NCI-H748 treated with DMSO at 0.1 percent for 48 hours (cell line): ENCODE measurements at regions not wholly inside any gene's neighbourhood (a gene's known extent, or its start where the extent isn't known, plus 50 kb on each side); places are given as distances from the start of the nearest gene placed in this dataset.
"Not testable (repeated sequence)": the region's sequence is repeated elsewhere in the genome, so short reads cannot be mapped to it uniquely, and the experiment has no call there.

Experiments used
- DNase-seq: peaks from one replicate; lab custom pipeline; 2025; lab: John Stamatoyannopoulos, UW

DNA sequence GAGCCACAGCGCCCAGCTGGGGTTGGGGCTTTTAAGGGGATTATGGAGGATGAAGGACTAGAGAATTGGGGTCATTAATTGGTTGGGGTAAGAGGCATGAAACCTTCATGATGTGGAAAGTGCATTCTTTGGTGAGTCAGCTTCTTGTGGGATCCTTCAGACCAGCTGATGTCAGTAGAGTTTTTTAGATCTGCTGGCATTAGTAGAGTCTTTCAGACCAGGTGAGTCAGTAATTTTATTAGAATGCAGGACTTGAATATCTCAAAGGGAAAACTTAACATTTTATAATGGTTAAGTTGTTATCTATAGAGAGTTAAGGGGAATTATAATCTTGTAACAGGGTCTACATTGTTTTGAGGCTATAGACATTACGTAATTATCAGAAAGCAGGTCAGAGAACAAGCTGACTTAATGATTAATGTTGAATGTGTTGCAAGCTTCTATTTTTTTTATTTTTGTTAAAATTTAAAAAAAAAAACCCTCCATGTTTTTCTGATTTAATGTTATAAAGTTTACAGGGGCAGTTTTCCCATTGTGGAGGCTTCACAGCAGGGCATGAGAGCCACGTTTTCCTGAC lies 160.9 kb upstream of the FMN2 start:
- DNase-seq, result no peak

DNA sequence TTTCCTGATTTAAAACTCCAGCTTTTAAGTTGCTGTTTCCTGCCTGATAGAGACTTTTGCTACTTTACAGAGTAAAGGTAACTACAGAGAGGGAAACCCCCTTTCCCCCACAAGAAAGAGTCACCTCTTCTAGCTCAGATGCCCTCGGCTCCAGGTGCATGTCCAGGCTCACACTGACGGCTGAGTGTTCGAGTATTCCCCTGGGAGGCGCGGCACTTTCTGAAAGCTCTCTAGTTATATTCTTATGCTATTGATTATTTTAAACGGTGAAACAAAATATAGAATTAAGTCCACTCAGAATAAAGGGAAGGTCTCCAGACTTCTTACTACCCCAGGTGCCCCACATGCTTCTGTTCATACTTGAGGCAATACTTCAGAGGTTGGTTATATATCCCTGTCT lies 160.3 kb upstream of the FMN2 start:
- DNase-seq, result no peak

DNA sequence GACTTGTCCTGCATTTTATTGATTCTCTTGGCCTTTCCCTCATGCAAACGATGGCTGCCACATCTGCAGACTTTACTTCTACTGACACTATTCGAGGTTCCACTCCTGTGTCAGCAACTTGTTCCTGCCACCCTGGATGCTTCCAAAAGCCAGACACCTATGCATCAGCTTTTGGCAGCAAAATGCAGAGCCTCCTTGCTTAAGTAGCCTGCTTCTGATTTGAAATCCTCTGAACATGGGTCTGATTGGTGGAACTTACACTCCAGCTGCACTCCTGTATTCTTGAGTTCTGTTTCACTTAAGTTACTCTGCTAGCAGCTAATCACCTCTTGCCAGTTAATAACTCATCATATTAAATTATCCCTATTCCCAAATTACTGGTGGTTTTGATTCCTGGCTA lies 152.1 kb upstream of the FMN2 start:
- no peak for DNase-seq

DNA sequence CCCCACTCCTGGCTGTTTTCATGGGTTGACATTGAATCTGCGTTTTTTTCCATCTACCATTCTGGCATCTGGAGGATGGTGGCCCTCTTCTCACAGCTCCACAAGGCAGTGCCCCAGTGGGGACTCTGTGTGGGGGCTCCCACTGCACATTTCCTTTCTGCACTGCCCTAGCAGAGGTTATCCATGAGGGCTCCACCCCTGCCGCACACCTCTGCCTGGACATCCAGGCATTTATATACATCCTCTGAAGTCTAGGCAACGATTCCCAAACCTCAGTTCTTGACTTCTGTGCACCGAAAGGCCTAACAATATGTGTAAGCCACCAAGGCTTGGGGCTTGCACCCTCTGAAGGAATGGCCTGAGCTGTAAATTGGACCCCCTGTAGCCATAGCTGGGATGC lies 147.9 kb upstream of the FMN2 start:
- DNase-seq, result no peak

DNA sequence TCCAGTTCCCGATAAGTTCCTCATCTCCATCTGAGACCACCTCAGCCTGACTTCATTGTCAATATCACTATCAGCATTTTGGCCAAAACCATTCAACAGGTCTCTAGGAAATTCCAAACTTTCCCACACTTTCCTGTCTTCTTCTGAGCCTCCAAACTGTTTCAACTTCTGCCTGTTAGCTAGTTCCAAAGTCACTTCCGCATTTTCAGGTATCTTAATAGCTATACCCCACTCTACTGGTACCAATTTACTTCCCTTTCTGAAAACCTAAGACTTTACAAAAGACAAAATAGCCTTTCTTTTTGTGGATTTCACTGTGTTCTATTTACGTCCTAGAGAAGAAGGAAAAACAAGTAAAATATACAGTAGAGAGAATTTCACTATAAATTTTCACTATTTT lies 147.0 kb upstream of the FMN2 start:
- DNase-seq, result no peak

DNA sequence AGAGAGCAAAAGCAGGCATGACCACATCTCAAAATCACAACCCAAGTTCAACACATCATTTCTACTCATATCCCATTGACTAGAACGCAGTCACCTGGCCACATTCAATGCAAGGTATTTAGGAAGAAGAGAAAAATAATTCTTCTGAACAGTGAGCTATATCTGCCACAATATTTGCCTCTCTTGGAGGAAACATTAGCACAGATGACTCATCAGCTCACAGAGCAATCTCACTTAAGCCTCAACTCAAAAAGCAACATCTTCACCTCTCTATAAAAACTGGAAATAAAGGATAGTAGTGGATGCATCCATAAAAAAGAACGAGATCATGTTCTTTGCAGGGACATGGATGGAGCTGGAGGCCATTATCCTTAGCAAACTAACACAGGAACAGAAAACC lies 143.9 kb upstream of the FMN2 start:
- DNase-seq, result no peak

DNA sequence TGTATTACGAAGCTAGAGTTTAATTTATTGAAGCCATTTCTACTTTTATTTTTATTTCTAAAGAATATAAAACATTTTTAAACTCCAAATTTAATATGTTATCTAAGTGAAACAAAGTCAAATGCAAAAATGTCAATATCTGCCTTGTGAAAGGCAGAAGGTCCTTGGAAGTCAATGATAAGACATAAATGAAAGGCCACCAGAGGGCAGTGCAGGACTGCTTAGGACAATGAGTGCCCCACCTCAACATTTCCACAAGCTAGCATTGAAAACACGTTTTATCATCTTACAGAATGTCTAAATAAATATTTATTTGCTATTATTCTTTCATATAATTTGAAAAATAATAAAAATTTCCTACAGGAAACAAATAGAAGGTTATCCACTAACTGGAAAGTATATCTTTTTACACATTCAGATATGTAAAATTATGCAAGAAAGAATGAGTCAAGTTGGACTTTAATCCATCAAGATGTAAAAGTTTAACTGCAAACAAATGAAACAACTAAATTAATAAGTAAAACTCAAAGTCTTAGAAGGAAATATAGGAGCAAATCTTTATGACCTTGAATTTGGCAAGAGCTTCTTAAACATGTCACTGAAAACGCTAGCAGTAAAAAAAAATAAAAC lies 140.1 kb upstream of the FMN2 start:
- DNase-seq, result peak; percentile 23

DNA sequence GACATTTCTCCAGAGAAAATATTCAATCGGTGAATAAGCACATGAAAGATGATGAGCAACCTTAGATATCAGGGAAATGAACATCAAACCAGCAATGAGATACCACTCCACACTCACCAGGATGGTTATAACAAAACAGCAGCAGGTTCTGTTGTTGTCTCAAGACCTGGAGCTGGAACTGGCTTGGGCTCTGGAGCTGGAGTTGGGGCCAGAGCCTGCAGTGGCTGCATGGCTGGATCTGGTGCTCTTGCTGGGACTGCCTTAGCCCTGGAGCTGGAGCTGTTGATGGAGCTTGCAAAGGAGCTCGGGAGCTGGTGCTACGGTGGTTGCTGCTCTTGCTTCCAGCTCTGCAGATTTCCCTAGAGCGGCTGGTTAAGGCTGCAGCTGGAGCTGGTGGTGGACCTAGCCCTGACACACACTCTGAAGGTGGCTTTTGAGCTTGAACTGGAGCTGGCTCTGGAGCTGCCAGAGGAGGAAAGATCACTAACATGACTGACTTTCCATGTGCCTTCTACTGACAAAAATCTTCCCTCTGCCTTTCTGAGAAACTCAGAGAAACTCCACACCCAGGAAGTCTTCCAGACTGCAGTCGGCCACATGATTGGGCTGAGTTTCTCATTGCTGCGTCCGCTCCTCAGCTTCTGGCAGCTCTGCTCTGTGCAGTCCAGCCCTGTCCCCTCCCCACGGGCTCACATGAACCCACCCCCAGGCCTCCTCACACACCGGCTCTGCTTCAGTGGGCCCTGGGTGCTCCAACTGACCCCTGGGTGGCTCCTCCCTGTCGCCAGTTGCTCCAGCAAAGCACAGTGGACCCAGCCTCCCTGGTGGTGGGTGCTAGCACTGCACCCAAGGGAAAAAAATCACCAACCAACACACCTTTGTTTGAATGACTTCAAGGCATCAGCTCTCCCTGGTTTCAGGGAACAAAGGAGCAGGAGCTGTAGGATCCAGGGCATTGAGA lies 139.1 kb upstream of the FMN2 start:
- no peak for DNase-seq

DNA sequence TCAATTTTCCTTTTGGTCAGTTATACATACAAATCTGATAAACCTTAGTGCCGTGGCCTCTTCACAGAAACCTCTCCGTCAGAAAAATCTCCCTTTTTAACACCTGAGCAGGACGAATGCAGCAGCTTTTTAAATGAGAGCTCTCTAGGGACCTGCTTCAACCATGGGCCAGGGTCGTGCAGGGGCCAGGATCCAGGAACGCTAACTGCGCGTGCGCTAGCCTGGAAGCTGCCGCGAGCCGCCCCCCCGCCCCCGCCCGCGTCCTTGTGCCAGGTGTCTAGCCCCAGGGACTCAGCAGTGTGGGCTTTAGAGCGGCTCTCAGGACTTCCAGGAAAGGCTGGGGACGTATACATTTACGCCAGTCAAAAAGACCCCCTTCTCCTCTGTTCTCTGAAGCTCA lies 136.8 kb upstream of the FMN2 start:
- no peak for DNase-seq

DNA sequence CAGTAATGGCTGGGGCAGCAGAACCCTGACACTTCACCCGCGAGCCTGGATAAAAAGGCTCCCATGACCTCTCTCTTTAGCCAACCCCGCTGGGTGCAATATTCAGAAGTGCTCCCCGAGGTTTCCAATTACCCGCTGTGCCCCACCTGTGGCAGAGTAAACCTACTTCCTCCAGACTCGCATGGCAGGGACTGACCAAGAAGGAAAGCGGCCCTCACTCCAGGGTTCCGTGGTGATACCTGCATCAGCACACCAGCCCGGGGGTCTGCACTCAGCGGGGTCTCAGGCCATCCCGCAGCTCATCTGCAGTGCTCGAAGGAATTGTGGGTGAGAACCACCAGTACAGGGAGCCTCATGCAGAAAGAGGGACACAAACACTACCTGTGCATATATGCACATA lies 136.3 kb upstream of the FMN2 start:
- DNase-seq, result no peak

DNA sequence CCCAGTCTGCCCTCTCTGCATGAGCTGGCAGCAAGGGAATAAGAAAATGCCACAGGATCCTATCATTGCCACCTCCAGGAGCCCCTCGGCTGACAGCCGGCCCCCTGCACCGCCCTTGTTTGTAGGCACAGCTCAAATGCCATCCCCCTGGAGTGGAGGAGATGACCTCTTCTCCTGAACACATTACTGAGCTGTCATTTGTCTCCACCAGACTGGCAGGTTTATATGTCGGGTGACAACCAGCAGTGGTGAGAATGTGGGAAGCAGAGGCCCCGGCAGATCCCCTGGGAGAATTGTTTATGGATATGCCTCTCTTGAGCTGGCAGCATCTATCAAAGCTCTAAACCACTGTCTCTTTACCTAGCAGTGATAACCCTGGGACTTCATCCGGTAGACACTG lies 135.4 kb upstream of the FMN2 start:
- no peak for DNase-seq

DNA sequence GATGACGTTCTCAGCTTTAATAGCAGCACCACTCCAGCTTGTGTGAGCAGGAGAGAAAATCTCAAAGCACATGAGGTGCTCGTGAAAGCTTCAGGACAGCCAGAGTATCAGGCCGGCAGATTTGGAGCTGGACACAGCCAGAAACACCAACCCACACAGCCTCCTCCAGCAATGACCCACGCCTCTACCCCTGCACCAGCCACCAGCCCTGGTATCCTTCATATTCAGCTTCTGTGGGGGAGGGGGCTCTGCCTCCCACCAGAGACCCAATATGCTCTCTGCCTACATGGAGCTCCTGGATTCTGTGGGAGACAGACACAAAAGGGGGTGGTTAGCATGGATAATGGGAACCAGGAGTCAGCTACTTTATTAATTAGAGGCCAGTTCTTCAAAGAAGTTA lies 133.6 kb upstream of the FMN2 start:
- DNase-seq, result no peak

DNA sequence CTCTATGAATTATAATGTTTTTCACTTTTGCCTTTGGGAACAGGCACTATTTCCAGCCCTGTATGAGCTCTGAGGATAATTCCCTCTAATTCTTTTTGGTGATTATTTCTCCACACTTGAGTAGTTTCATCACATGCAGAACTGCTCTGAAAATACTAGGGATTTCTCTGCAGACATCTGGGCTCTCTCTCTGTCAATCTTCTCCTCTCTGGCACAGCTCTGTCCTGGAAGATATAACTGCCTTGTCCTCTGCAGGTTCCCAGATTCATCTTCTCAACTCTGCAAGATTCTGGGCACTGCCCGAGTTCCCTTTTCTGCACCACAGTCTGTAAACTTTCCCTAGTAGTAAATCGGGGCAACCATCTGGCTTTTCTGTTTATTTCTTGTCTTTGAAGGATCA lies 131.3 kb upstream of the FMN2 start:
- no peak for DNase-seq

DNA sequence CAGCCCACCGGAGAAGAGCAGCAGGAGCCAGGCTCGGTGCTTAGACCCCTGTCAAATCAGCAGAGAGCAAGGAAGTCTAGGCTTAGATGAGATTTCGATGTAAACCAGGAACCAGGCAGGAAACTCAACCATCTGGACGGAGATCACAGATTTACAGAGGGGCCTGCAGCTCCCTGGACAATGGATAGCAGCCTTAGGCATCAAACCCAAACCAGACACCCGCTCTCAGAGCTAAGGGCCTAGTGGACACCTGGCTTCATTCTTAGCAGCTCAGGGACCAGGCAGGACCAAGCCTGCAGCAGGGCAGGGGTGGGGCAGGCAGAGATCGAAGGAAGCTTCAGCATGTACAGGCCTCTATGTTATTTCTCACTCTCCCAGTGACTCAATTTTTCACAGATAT lies 127.8 kb upstream of the FMN2 start:
- no peak for DNase-seq

DNA sequence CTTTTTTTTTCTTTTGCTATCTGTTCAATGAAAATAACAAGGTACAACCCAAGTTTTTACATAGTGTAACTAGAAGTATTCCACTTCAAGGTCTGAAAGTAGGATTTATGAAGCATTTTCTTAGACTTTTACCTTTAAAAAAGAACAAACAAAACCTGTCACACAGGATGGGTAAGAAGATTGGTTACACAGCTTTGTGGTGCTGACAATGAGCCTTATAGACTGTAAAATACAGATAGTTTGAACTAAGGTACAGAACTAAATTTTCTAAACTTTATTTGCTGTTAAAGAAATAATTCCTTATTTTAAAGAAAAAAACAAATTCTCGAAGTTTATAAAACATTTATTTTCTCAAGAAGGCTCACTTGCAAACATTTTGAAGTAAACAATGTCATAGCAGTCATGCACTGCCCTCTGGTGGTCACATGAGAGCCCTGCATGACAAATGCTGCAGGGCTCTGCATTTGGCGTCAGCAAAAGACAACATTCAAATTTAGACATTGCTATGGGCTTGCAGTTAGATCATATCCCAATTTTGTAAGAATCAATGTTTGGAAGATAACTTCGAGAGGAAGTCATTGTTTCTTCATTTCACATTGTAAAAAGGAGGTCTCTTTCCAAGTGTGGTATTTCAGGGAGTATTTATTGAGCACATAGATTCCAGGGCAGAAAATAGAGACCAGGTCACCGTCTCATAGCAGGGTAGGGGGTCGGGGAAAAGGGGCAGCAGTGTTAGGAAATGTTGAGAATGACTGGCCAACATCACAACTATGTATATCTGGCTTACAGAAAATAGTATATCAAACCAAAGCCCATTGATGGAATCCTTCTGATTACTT lies 115.3 kb upstream of the FMN2 start:
- DNase-seq, result no peak

DNA sequence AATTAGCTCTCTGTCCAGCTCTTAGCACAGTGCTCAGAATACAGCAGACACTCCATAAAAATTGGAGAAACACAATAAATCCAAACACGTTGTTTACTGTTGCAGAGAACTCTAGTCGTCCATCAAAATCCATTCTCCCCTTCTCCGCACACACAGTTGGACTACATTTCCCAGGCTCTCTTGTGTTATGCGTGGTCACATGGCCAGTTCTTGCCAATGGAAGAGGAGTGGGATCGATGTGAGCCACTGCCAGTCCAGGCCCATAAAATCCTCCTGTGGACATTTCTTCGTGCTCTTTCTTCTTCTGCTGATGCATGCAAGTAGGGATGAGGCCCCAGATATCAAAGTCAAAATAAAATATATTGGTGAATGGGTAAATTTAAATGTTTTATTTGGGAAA lies 114.3 kb upstream of the FMN2 start:
- DNase-seq, result no peak

DNA sequence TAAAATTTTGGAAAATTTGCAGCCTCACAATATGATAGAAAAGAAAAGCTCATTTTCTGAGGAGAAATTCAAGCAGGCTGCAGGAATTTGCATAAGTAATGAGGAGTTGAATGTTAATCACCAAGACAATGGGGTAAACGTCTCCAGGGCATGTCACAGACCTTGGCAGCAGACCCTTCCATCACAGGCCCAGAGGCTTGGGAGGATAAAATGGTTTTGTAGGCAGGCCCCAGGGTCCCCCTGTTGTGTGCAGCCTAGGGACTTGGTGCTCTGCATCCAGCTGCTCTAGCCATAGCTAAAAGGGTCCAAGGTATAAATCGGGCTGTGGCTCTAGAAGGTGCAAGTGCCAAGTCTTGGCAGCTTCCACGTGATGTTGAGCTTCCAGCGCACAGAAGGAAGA lies 112.2 kb upstream of the FMN2 start:
- DNase-seq, result no peak

DNA sequence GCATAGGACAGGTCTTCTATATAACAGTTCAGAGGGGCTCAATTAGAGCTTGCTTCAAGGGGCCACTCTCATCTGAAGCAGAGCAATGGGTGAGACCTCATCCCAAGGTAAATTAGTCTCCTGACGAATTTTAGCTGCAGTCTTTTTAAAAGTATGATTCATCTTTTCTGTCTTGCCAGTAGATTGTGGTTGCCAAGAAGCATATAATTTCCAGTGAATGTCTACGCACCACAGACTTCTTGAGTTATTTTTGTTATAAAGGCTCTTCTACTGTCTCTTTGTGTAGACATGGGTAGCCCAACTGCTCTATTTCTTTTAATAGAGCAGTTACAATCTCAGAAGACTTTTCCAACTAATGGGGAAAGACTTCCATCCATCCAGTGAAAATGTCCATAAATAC lies 108.9 kb upstream of the FMN2 start:
- DNase-seq, result no peak

DNA sequence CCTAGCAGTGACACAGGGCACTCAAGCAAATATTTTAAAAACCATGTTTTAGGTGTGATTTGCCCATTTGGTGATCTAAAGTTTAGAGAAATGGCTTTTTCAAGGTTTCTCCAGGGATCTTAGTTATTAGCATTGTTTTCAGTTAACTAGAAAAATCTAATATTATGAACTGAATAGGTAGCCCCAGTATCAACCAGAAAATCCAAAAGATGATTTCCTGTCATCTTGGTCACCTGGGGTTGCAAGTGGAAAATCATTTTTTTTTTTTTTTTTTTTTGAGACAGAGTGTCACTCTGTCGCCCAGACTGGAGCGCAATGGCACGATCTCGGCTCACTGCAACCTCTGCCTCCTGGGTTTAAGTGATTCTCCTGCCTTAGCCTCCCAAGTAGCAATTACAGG lies 106.6 kb upstream of the FMN2 start:
- no peak for DNase-seq

DNA sequence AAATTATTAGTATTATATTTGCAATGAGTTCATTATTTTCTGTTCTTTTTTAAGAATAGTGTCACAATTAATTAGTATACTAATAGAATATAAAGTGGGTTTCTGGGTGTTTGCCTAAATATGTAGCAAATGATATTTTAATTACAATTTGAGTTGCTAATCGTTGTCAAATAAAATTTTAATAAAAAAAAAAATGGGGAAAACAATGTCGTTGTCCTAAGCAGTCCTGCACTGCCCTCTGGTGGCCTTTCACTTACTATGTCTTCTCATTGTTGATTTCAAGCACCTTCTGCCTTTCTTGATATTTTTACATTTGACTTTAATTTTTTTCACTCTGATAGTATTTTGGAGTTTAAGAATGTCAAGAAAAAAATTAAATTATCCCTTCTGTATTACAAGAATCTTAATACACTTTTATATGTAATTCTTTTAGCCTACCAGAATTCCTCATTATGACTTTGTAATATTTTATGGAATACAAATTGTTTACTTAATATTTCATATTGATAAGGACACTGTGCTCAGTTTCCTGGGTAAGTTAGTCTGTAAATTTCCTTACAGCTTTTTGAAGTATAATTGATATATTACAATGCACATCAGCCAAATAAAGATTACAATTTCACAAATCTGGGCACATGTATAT lies 104.5 kb upstream of the FMN2 start:
- DNase-seq, result no peak

DNA sequence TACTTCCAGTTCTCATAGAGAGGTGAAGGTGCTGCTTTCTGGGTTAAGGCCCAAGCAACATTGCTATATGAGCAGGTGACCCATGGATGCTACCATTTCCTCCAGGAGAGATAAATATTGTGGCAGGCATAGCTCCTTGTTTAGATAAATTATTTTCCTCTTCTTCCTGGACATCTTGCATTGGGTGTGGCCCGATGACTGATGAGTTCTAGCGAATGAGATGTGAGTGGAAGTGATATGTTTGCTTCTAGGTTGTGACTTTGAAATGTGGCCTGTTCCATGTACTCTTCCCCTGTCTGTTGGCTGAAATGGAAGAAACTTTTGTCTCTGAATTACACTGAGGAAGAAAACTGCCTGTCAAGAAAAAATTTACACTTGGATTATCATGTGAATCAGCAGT lies 101.7 kb upstream of the FMN2 start:
- no peak for DNase-seq

DNA sequence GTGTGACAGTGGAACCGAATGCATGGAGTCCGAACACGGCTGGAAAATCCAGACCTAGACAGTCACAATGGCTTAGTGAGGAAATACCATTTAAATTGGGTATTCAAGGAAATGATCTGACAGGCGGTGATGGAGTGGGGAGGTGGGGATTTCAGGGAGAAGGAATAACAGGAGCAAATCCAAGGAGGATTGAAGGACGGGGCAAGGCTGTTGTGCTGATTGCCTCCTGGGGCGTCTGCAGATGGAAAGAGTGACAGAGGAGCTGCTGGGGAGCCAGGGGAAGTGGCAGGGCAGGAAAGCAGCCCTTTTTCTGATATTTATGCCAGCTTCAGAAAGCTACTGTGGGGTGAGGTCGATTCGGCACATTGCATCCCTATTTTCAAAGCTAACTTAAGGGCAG lies 99.1 kb upstream of the FMN2 start:
- not testable (repeated sequence) for DNase-seq
